ENCODE measurements at regions not wholly inside any gene's neighbourhood (a gene's known extent, or its start where the extent isn't known, plus 50 kb on each side); places are given as distances from the start of the nearest gene placed in this dataset.

- TF ChIP-seq, protein P1, sequence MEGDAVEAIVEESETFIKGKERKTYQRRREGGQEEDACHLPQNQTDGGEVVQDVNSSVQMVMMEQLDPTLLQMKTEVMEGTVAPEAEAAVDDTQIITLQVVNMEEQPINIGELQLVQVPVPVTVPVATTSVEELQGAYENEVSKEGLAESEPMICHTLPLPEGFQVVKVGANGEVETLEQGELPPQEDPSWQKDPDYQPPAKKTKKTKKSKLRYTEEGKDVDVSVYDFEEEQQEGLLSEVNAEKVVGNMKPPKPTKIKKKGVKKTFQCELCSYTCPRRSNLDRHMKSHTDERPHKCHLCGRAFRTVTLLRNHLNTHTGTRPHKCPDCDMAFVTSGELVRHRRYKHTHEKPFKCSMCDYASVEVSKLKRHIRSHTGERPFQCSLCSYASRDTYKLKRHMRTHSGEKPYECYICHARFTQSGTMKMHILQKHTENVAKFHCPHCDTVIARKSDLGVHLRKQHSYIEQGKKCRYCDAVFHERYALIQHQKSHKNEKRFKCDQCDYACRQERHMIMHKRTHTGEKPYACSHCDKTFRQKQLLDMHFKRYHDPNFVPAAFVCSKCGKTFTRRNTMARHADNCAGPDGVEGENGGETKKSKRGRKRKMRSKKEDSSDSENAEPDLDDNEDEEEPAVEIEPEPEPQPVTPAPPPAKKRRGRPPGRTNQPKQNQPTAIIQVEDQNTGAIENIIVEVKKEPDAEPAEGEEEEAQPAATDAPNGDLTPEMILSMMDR (conservative IDR thresholded peaks at IDR 0.05), result no peak
- TF ChIP-seq ZFX (IDR thresholded peaks at IDR 0.05), result no peak
These were observed 162.0 kb upstream of the LMNTD1 start for GRCh38 chr12:25715102-25715501.

All from C4-2B (cell line).